AG04449 (cell line): ENCODE measurements at regions not wholly inside any gene's neighbourhood (a gene's known extent, or its start where the extent isn't known, plus 50 kb on each side); places are given as distances from the start of the nearest gene placed in this dataset.

Source experiments
- CTCF ChIA-PET: fragments of 350-600 bp; formaldehyde crosslinking; extraction: SDS; loops from one replicate; lab custom pipeline; 2021; ENCODE audit warnings: antibody characterized with exemption; lab: Yijun Ruan, JAX
- POLR2A ChIA-PET: fragments of 400-600, 350-600 bp; formaldehyde crosslinking; extraction: SDS; loops from one replicate; lab custom pipeline; 2020; ENCODE audit warnings: antibody characterized with exemption, inconsistent platforms; lab: Yijun Ruan, JAX
- DNase-seq: peaks from one replicate; pipeline ENCODE4 v3.0.0-alpha.2; 2010; ENCODE audit warnings: low read depth, low spot score
- H3K4me3 ChIP-seq: 2 replicates; pipeline ENCODE4 v1.5.1; 2011; ENCODE audit warnings: low read depth, mild to moderate bottlenecking, control low read depth, low read length
- TF ChIP-seq, protein P1 (sequence below): IDR thresholded peaks from one replicate; pipeline ENCODE4 v1.5.1; 2011; ENCODE audit warnings: mild to moderate bottlenecking, moderate library complexity, low read length, control low read depth, inconsistent platforms; ENCODE audit not compliant: insufficient read depth; ENCODE audit errors: missing control alignments

DNA sequence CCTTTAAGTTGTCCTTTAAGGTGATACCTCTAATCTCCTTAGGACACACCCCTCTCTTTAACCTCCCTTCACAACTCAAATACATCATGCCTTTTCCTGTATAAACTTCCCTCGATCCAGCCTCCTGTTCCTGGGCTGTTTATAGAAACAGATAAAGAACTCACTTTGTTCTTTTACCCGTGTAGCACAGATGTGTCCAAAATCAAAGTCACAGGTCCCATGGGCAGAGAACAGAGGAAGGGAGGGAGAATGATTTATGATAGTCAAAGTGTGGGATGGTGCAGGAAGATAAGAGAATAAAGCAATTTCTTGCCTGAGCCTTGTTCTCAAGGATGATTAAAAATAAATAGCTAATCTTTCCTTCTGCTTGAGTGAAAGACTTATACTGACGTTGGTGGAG, 50.3 kb upstream of the CABCOCO1 start:
- TF ChIP-seq, protein P1, sequence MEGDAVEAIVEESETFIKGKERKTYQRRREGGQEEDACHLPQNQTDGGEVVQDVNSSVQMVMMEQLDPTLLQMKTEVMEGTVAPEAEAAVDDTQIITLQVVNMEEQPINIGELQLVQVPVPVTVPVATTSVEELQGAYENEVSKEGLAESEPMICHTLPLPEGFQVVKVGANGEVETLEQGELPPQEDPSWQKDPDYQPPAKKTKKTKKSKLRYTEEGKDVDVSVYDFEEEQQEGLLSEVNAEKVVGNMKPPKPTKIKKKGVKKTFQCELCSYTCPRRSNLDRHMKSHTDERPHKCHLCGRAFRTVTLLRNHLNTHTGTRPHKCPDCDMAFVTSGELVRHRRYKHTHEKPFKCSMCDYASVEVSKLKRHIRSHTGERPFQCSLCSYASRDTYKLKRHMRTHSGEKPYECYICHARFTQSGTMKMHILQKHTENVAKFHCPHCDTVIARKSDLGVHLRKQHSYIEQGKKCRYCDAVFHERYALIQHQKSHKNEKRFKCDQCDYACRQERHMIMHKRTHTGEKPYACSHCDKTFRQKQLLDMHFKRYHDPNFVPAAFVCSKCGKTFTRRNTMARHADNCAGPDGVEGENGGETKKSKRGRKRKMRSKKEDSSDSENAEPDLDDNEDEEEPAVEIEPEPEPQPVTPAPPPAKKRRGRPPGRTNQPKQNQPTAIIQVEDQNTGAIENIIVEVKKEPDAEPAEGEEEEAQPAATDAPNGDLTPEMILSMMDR = no peak
- no peak overlapping the region for H3K4me3 ChIP-seq
- CTCF ChIA-PET = interaction anchor here (1.3 kb wide), 1 partner anchor 15 kb away, joined by 3 read pairs; no protein-coding TSS in a partner anchor

DNA sequence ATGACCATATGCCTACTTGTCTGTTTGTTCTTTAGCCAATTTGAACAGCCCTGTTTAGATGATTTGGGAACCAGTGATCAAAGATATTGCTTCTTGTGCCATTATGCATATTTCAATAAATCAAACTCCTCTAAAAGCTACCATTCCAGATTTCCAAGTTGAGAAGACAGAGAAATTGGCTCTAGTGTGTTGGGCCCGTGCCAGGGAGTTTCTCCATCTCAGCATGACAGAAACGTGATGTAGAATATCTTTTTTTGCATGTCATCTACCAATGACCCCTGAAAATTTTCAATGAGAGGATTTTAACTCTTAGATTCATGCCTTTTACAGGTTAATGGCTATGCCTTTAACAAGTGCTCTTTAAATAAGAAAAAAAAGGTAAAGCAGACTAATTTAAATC, 50.7 kb upstream of the CABCOCO1 start:
- ChIA-PET POLR2A (no interaction called here), CTCF (no interaction called here)
- no peak for DNase-seq
- TF ChIP-seq, protein P1 = no peak
- no peak overlapping the region for H3K4me3 ChIP-seq

More for the DNA sequence above, 50.3 kb upstream of the CABCOCO1 start:
- POLR2A ChIA-PET = no interaction called here
- no peak for DNase-seq

DNA sequence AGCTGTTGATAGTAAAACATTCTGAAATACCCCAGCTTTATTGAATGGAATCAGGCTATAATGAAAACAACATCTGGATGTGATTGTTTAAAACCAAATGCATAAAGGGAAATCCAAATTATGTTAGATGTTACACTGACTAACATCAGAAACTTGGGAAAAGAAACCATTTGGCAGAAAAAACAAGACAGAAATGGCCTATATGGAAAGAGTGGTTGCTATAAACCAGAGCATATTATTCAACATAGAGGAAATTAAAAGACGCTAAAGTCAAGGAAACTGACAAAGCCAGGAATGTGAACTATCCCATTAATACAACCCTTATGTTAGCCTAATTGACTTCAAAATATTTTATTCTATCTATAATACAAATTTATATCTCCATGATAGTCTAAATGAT, 53.0 kb upstream of the CABCOCO1 start:
- TF ChIP-seq, protein P1 = no peak
- CTCF ChIA-PET = interaction anchor here (1.0 to 1.4 kb wide), 2 partner anchors 13 to 124 kb away, joined by 3 read pairs; no protein-coding TSS in a partner anchor
- DNase-seq = no peak
- no peak overlapping the region for H3K4me3 ChIP-seq
- POLR2A ChIA-PET = interaction anchor here (0.6 kb wide), 1 partner anchor 20 kb away, joined by 3 read pairs; no protein-coding TSS in a partner anchor

DNA sequence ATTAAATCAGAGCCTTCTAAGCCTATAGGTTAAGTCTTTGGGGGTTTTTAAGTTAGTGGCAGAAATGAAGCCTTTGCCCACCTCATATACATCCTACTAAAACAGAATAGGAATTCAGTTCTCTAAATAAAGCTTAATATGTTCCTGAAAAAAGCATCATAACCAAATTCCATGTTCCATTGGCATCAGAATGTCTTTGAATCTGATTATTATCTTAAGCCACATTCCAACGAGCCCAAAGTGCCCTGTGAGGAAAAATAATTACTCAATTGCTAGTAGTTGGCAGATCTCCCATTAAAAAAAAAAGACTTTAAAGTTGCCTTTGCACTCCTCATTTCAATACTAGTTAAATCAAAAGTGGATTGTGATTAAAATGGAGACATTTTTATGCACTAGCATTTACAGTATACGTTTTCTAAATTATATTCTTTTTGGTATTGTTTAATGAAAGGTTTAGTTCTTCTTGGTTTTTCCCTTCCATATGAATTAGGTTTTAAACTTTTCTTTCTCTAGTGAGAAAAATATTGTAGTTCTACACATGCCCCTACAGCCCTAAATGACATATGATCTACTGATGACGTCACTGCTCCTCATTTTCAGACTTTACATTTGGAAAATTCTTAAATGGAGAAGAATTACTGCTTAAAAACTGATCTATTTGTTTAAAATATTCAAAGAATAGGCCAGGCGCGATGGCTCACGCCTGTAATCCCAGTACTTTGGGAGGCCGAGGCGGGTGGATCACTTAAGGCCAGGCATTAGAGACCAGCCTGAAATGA, 54.3 kb upstream of the CABCOCO1 start:
- ChIA-PET CTCF (interaction anchor here (1.3 to 1.7 kb wide), 2 partner anchors 15 to 19 kb away, joined by 3 to 5 read pairs; no protein-coding TSS in a partner anchor), POLR2A (no interaction called here)
- no peak overlapping the region for H3K4me3 ChIP-seq
- TF ChIP-seq, protein P1 = no peak
- DNase-seq = no peak

DNA sequence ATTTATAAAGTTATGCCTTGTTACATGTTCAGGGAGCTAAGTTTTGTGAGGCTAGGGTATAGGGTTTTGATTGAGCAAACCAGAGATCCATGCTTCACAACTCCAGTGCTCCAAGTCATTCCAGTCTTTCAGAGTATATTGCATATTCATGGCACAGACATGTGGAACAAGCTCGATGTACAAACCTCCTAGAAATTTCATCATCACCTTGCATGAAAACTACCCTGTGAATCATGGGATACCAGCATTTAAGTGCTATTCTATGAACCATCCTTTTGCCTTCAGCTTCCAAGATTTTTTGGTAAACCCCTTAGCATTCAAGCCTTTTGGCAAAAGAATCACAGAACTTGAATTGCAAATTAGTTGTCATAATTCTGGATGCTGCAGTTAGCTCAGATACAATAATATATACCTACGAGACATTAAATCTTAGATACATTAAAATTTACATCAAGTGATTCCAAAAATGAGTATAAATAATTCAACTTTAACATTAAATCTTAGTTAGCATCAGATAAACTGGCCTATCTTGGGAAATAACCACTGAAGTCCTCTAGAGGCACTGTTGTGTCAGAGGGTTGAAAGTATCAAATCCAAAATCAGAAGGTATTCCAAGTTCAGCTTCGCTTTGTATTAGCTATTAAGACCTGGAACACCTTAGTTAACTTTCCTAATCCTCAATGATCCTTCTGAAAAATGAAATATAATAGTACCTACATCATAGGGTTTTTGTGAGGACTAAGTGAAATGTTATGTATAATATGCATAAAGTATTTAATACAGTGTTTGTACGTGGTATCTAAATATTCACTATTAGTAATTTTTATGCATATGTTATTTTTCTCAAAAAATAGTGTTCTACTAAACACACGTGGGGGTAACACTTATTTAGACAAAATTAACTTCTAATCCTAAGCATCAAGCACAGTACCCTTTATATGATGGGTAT, 55.5 kb upstream of the CABCOCO1 start:
- POLR2A ChIA-PET = no interaction called here
- no peak for DNase-seq
- CTCF ChIA-PET = interaction anchor here (0.8 to 1.8 kb wide), 9 partner anchors 9 to 128 kb away, joined by 3 to 7 read pairs (median 4); no protein-coding TSS in a partner anchor

More for the DNA sequence above, 55.5 kb upstream of the CABCOCO1 start:
- H3K4me3 ChIP-seq = no peak overlapping the region
- TF ChIP-seq, protein P1 = peak; percentile 11
